ENCODE measurements at regions not wholly inside any gene's neighbourhood (a gene's known extent, or its start where the extent isn't known, plus 50 kb on each side); places are given as distances from the start of the nearest gene placed in this dataset.

- TF ChIP-seq CTCF (IDR thresholded peaks at IDR 0.05) (no peak), POLR2A (IDR thresholded peaks at IDR 0.05) (no peak), POLR2AphosphoS5 (IDR thresholded peaks at IDR 0.05) (no peak)
Observed at GRCh38 chr3:130582457-130583153, 65.6 kb downstream of the COL6A6 start.

Data from breast epithelium (tissue), 3 donors.